ENCODE measurements at regions not wholly inside any gene's neighbourhood (a gene's known extent, or its start where the extent isn't known, plus 50 kb on each side); places are given as distances from the start of the nearest gene placed in this dataset.
"Not testable (repeated sequence)": the region's sequence is repeated elsewhere in the genome, so short reads cannot be mapped to it uniquely, and the experiment has no call there.

GRCh38 chr2:8549942-8550341, 131.9 kb upstream of the ID2 start:
- no peak for DNase-seq (ENCODE audit: low read depth)

DNA sequence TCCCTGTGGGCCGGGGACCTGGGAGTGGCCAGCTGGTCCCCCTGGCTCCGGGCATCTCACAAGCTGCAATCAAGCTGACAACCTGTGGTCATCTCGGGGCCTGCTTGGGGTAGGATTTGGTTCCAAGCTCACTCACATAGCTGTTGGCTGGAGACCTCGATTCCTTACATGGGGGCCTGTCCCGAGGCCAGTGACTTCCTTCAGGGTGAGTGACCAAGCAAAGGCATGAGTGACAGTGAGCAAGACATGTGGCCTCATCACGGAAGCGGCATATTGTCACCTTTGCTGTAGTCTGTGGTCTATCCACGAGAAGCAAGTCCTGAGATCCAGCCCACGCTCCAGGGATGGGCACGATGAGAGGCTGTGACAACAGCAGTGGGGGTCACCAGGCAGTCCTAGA, 131.4 kb upstream of the ID2 start:
- DNase-seq (ENCODE audit: low read depth) = no peak

GRCh38 chr2:8550937-8551621, 130.8 kb upstream of the ID2 start:
- DNase-seq (ENCODE audit: low read depth) = no peak

GRCh38 chr2:8551622-8552074, 130.2 kb upstream of the ID2 start:
- no peak for DNase-seq (ENCODE audit: low read depth)

GRCh38 chr2:8552293-8552801, 129.5 kb upstream of the ID2 start:
- no peak for DNase-seq (ENCODE audit: low read depth)

GRCh38 chr2:8553643-8554042, 128.2 kb upstream of the ID2 start:
- DNase-seq (ENCODE audit: low read depth) = no peak

- no peak for DNase-seq (ENCODE audit: low read depth)
These were observed 127.5 kb upstream of the ID2 start for GRCh38 chr2:8554296-8554806.

- no peak for DNase-seq (ENCODE audit: low read depth)
These were observed 126.3 kb upstream of the ID2 start for GRCh38 chr2:8555543-8555942.

DNA sequence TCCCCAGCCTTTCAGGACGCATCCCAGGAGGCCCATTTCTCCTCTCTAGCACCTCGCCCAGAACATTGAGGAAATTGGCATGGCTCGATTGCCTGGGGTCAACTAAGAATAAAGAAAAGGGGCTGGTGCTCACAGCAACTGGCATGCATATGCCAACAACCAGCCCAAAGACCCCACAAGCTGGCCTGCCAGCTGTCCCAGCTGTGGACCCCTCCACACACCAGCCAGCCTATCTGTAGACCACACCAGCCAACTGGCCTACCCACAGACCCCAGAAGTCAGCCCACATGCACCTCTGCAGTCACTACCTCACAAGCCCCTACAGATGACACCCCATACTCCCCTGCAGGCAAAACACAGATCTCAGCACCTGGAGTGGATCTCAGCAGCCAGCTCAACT, 123.8 kb upstream of the ID2 start:
- no peak for DNase-seq (ENCODE audit: low read depth)

GRCh38 chr2:8558956-8559355, 122.9 kb upstream of the ID2 start:
- no peak for DNase-seq (ENCODE audit: low read depth)

- DNase-seq (ENCODE audit: low read depth) = no peak
These were observed 122.1 kb upstream of the ID2 start for GRCh38 chr2:8559805-8560204.

DNA sequence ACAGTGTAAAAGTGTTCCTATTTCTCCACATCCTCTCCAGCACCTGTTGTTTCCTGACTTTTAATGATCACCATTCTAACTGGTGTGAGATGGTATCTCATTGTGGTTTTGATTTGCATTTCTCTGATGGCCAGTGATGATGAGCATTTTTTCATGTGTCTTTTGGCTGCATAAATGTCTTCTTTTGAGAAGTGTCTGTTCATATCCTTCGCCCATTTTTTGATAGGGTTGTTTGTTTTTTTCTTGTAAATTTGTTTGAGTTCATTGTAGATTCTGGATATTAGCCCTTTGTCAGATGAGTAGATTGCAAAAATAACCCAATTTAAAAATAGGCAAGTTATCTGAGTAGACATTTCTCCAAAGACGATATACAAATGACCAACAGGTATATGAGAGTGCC, 120.2 kb upstream of the ID2 start:
- not testable (repeated sequence) for DNase-seq (ENCODE audit: low read depth)

- DNase-seq (ENCODE audit: low read depth) = no peak
These were observed 117.9 kb upstream of the ID2 start for GRCh38 chr2:8563814-8564474.

DNA sequence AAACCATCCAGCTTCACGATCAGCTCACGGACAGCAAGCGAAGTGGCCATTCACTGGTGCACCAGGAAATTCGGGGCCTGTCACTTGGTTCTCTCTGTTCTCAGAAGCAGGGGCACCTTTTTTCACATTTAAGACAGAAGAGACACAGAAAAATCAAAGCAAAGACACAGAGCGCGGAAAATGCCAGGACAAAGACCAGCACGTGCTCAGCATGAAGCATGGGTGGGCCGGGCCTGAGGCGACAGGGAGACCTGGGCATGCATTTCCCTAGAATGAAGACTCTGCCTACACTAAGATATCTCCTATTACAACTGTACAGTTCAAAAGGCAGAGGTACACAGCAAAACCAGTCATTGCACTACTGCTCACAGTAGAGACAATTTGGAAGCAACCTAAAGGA, 117.4 kb upstream of the ID2 start:
- DNase-seq (ENCODE audit: low read depth) = no peak

- no peak for DNase-seq (ENCODE audit: low read depth)
These were observed 116.3 kb upstream of the ID2 start for GRCh38 chr2:8565399-8566154.

GRCh38 chr2:8566155-8566670, 115.6 kb upstream of the ID2 start:
- no peak for DNase-seq (ENCODE audit: low read depth)

- no peak for DNase-seq (ENCODE audit: low read depth)
These were observed 114.9 kb upstream of the ID2 start for GRCh38 chr2:8566774-8567468.

DNA sequence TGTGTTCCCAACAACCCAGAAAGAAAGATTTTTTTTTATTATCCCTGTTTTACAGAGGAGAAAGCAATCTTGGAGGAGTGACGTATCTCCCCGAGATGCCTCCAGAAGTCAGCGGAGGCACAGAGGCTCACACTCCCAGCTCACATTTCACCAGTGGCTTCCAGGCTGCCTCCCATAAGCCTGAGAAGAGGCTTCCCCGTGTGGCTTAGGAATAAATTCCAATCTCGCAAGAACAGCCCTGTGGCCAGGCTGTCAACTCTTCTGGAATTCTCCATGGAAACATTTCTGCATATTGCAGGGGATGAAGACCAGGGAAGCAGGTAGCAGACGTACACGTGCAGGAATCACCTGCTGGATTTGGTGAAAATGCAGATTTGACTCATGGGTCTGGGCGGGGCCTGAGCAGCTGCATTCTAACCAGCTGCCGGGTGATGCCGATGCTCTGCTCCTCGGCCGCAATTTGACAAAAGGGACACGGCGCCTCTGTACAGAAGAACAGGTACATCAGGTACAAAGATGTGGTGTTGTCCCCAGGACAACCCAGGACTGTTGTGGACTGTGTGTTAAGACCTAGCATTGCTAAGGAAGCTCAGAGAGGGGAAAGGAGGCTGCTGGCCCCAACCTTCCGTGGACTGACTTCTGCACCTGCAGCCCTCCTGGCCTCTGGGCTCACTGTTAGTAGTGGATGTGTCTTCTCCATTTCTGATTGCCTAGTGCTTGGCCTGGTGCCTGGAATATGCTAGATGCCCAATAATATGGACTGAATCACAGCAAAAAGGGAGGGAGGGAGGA, 114.2 kb upstream of the ID2 start:
- no peak for DNase-seq (ENCODE audit: low read depth)

GRCh38 chr2:8568543-8569302, 113.1 kb upstream of the ID2 start:
- DNase-seq (ENCODE audit: low read depth) = no peak

GRCh38 chr2:8569332-8569930, 112.4 kb upstream of the ID2 start:
- no peak for DNase-seq (ENCODE audit: low read depth)

Measured in activated T-helper 1 cell treated with Interleukin-2 at 50 U/mL for 16 hours (primary cell).